Fibroblast of lung (primary cell): ENCODE measurements at regions not wholly inside any gene's neighbourhood (a gene's known extent, or its start where the extent isn't known, plus 50 kb on each side); places are given as distances from the start of the nearest gene placed in this dataset.

Experiments
- DNase-seq, 2 donors: peaks; one replicate each; pipeline versions ENCODE4 v3.0.0 to v3.0.0-alpha.2; 2010; ENCODE audit warnings: low read depth in 2 of 2
- H2AFZ ChIP-seq: 2 replicates; pipeline ENCODE4 v1.5.1; 2012; ENCODE audit warnings: low read length, control low read depth, inconsistent platforms
- H3K27ac ChIP-seq: 2 replicates; pipeline ENCODE4 v1.5.1; 2011; ENCODE audit warnings: low read length, control low read depth; ENCODE audit not compliant: insufficient read depth
- H3K27me3 ChIP-seq: 2 replicates; pipeline ENCODE4 v1.5.1; 2011; ENCODE audit warnings: mild to moderate bottlenecking, low read length; ENCODE audit not compliant: control insufficient read depth, insufficient read depth
- H3K36me3 ChIP-seq: 2 replicates; pipeline ENCODE4 v1.5.1; 2011; ENCODE audit warnings: low read length; ENCODE audit not compliant: control insufficient read depth, insufficient read depth
- H3K4me1 ChIP-seq: 2 replicates; pipeline ENCODE4 v1.5.1; 2011; ENCODE audit warnings: low read length; ENCODE audit not compliant: control insufficient read depth, insufficient read depth; ENCODE audit errors: extremely low read depth
- H3K4me2 ChIP-seq: 2 replicates; pipeline ENCODE4 v1.5.1; 2011; ENCODE audit warnings: low read length, control low read depth; ENCODE audit not compliant: insufficient read depth; ENCODE audit errors: extremely low read depth
- H3K4me3 ChIP-seq, 4 experiments: fragments of 200-600 bp in 1 of 4; sonication (generic) in 1 of 4; replicated peaks in 1 of 4; 2 replicates each; pipeline ENCODE4 v1.5.1; 2011 to 2016; ENCODE audit warnings: low read length in 4 of 4, low read depth in 3 of 4, mild to moderate bottlenecking in 3 of 4, control low read depth in 2 of 4, inconsistent platforms in 1 of 4, mixed read lengths in 1 of 4; ENCODE audit not compliant: insufficient read depth in 1 of 4; ENCODE audit errors: control extremely low read depth in 1 of 4
- H3K79me2 ChIP-seq: 2 replicates; pipeline ENCODE4 v1.5.1; 2012; ENCODE audit warnings: mild to moderate bottlenecking, low read length, inconsistent platforms; ENCODE audit not compliant: control insufficient read depth, insufficient read depth
- H3K9ac ChIP-seq: 2 replicates; pipeline ENCODE4 v1.5.1; 2011; ENCODE audit warnings: mild to moderate bottlenecking, low read length, control low read depth; ENCODE audit not compliant: insufficient read depth
- H3K9me3 ChIP-seq: 2 replicates; pipeline ENCODE4 v1.5.1; 2012; ENCODE audit warnings: low read depth, low read length; ENCODE audit not compliant: control insufficient read depth, insufficient read depth
- H4K20me1 ChIP-seq: 2 replicates; pipeline ENCODE4 v1.5.1; 2011; ENCODE audit warnings: low read length; ENCODE audit not compliant: control insufficient read depth, insufficient read depth; ENCODE audit errors: extremely low read depth
- EZH2 ChIP-seq: IDR thresholded peaks from 2 replicates; pipeline ENCODE4 v1.5.1; 2012; ENCODE audit warnings: low read length, control low read depth, mild to moderate bottlenecking; ENCODE audit errors: missing control alignments
- TF ChIP-seq, protein P1 (sequence below), 2 donors: IDR thresholded peaks in 1 of 2; conservative IDR thresholded peaks in 1 of 2; 1 replicate in 1 of 2; 2 replicates in 1 of 2; pipeline ENCODE4 v1.5.1; 2011 to 2012; ENCODE audit warnings: low read length in 2 of 2, control low read depth in 1 of 2, inconsistent platforms in 1 of 2, low read depth in 1 of 2, mild to moderate bottlenecking in 1 of 2

DNA sequence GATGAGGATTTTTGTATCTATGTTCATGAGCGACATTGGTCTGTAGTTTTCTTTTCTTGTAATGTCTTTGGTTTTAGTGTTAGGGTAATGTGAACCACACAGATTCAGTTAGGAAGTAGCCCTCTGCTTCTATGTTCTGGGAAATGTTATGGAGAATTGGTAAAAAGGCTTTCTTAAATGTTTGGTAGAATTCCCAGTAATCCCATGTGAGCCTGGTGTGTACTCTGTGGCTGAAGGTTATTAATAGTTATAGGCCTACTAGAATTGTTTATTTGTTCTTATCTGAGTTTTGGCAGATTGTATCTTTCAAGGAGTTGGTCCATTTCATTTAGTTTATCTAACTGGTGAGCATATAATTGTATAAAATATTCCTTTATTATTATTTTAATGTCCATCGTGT lies 484.6 kb upstream of the GHITM start:
- Histone ChIP-seq H3K4me1 (no peaks in the 10 kb centered on the region), H3K9ac (no peak overlapping the region), H2AFZ (no peak overlapping the region), H3K79me2 (no peaks in the 10 kb centered on the region), H3K27me3 (no peaks in the 10 kb centered on the region), H3K9me3 (no peaks in the 10 kb centered on the region), H4K20me1 (no peaks in the 10 kb centered on the region), H3K36me3 (no peaks in the 10 kb centered on the region), H3K4me2 (no peak overlapping the region), H3K4me3 (no peak overlapping the region), H3K27ac (no peak overlapping the region)
- TF ChIP-seq, protein P1, sequence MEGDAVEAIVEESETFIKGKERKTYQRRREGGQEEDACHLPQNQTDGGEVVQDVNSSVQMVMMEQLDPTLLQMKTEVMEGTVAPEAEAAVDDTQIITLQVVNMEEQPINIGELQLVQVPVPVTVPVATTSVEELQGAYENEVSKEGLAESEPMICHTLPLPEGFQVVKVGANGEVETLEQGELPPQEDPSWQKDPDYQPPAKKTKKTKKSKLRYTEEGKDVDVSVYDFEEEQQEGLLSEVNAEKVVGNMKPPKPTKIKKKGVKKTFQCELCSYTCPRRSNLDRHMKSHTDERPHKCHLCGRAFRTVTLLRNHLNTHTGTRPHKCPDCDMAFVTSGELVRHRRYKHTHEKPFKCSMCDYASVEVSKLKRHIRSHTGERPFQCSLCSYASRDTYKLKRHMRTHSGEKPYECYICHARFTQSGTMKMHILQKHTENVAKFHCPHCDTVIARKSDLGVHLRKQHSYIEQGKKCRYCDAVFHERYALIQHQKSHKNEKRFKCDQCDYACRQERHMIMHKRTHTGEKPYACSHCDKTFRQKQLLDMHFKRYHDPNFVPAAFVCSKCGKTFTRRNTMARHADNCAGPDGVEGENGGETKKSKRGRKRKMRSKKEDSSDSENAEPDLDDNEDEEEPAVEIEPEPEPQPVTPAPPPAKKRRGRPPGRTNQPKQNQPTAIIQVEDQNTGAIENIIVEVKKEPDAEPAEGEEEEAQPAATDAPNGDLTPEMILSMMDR (conservative IDR thresholded peaks at IDR 0.05 in 1 of 2, IDR thresholded peaks at IDR 0.05 in 1 of 2; ENCODE audit: low read depth in 1 of 2, low read length in 2 of 2), result no peak
- TF ChIP-seq EZH2, result no peak
- no peak for DNase-seq

DNA sequence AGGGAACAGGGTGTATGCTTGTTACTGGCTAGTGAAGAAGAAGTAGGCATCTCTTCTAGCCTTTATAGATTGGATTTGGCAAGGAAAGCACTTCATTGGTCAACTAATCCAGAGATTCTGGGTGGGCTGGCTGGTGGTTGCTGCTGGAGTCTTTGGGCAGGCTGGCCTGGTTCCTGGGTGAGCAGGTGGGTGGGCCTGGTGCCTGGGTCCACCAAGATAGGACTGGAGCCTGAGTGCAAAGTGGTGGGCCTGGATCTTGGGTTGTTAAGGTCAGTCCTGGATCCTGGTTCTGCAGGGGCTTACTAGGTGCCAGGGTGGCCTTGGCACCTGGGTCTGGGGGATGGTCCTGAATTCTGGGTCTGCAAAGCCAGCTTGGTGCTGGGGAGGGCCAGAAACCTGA lies 482.4 kb upstream of the GHITM start:
- H3K4me2 ChIP-seq, result no peak overlapping the region
- no peaks in the 10 kb centered on the region for H3K4me1 ChIP-seq
- no peak overlapping the region for H3K4me3 ChIP-seq
- no peak for TF ChIP-seq EZH2
- TF ChIP-seq, protein P1 (conservative IDR thresholded peaks at IDR 0.05 in 1 of 2, IDR thresholded peaks at IDR 0.05 in 1 of 2; ENCODE audit: low read depth in 1 of 2, low read length in 2 of 2), result no peak
- no peak overlapping the region for H2AFZ ChIP-seq
- no peaks in the 10 kb centered on the region for H4K20me1 ChIP-seq
- no peak overlapping the region for H3K27ac ChIP-seq
- H3K9ac ChIP-seq, result no peak overlapping the region
- H3K9me3 ChIP-seq, result no peaks in the 10 kb centered on the region
- H3K79me2 ChIP-seq, result no peaks in the 10 kb centered on the region
- no peak for DNase-seq
- H3K36me3 ChIP-seq, result no peaks in the 10 kb centered on the region
- no peaks in the 10 kb centered on the region for H3K27me3 ChIP-seq

DNA sequence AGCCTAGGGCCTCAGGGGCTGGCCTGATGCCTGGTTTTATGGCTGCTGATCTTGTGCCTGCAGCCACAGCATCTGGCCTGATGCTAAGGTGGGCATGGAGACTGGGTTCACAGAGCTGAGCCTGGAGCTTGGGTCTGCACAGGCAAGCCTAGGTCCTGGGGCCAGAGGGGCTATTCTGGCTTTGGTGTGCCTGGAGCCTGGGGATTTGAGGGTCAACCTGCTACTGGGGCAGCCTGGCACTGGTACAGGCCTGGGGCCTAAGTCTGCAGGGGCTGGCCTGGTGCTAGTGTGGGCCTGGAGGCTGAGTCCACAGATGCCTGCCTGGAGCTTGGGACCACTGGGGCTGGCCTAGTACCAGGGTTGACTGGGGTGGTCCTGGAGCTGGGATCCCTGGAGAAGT lies 481.8 kb upstream of the GHITM start:
- H3K4me2 ChIP-seq, result no peak overlapping the region
- H3K9me3 ChIP-seq, result no peaks in the 10 kb centered on the region
- no peak for TF ChIP-seq EZH2
- TF ChIP-seq, protein P1 (conservative IDR thresholded peaks at IDR 0.05 in 1 of 2, IDR thresholded peaks at IDR 0.05 in 1 of 2; ENCODE audit: low read depth in 1 of 2, low read length in 2 of 2), result no peak
- H4K20me1 ChIP-seq, result no peaks in the 10 kb centered on the region
- no peaks in the 10 kb centered on the region for H3K27me3 ChIP-seq
- DNase-seq, result no peak
- H3K27ac ChIP-seq, result no peak overlapping the region
- no peak overlapping the region for H2AFZ ChIP-seq
- H3K36me3 ChIP-seq, result no peaks in the 10 kb centered on the region
- H3K79me2 ChIP-seq, result no peaks in the 10 kb centered on the region
- no peak overlapping the region for H3K9ac ChIP-seq
- no peak overlapping the region for H3K4me3 ChIP-seq
- H3K4me1 ChIP-seq, result no peaks in the 10 kb centered on the region
